Astrocyte of the spinal cord (primary cell): ENCODE measurements at regions not wholly inside any gene's neighbourhood (a gene's known extent, or its start where the extent isn't known, plus 50 kb on each side); places are given as distances from the start of the nearest gene placed in this dataset.
A peak's percentile ranks its signal among the peaks of the same experiment; 100 is the strongest.

Experiments
- DNase-seq: peaks from one replicate; pipeline ENCODE4 v3.0.0; 2011; ENCODE audit warnings: low read depth, low spot score
- H3K4me3 ChIP-seq: 2 replicates; pipeline ENCODE4 v1.5.1; 2011; ENCODE audit warnings: low read depth, mild to moderate bottlenecking, low read length, moderate library complexity
- CTCF ChIP-seq: IDR thresholded peaks from 2 replicates; pipeline ENCODE4 v1.5.1; 2012; ENCODE audit warnings: low read depth, mild to moderate bottlenecking, low read length, inconsistent platforms
- in situ Hi-C: cut with HindIII; loops from 2 replicates; pipeline ENCODE4 v1.10.0; 2017; ENCODE audit warnings: low sequenced_read_pairs

DNA sequence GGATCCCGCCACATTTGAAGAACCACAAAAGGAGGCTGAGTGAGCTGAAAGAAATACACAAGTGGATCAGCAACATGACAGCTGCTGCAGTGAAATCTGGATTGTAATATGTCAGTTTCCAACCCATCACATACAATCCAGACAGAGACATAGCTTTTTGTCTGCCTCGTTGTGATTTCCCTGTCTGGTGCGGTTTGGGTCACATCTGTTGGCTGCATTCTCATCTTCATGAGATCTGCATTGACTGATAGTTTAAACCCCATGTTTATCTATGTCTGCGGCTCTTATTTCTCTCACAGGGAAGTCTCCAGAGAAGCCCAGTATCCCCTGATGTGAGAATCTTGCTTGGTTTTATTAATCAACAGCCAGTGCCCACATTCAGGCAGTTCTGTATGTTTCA is 403.1 kb upstream of the ZNF608 start:
- no peak overlapping the region for H3K4me3 ChIP-seq
- peak; percentile 19 for DNase-seq
- in situ Hi-C loops = no loop called here
- no peak for TF ChIP-seq CTCF

GRCh38 chr5:125150041-125150669 is 403.7 kb upstream of the ZNF608 start:
- in situ Hi-C loops = no loop called here
- no peak for TF ChIP-seq CTCF
- no peak for DNase-seq
- H3K4me3 ChIP-seq = no peak overlapping the region

GRCh38 chr5:125151150-125151900 is 404.9 kb upstream of the ZNF608 start:
- in situ Hi-C loops = no loop called here
- no peak for TF ChIP-seq CTCF
- DNase-seq = no peak
- H3K4me3 ChIP-seq = no peak overlapping the region

GRCh38 chr5:125152044-125152443 is 405.6 kb upstream of the ZNF608 start:
- no peak overlapping the region for H3K4me3 ChIP-seq
- no peak for DNase-seq
- in situ Hi-C loops = no loop called here
- no peak for TF ChIP-seq CTCF

DNA sequence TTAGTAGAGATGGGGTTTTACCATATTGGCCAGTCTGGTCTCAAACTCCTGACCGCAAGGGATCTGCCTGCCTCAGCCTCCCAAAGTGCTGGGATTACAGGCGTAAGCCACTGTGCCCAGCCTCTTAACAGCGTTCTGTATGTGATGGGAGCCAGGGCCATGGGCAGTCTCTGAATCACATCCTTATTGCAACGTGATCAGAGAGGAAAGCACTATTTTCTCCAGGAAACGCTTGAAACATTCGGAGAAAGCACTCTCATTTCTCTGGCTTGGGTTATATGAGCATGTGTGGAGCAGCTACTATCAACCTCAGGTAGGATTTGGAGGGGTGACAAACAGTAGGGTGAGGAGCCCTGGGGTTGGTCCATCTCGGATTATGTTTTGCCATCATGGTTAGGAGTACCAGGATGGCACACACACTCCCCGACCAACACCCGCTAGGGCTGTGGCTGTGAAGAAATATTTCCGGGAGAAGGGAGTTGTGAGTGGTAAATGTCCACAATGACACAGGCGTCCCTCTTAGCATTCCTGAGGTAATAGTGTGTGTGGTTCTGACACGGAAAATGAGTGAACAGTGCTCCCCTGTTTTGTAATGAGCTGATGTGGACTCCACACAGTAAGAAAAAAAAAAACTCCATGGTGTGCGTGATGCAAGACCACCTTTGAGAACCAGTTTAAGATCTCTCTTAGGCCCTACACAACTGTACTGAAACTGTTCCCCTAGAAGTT is 406.2 kb upstream of the ZNF608 start:
- no peak overlapping the region for H3K4me3 ChIP-seq
- no peak for DNase-seq
- in situ Hi-C loops = no loop called here
- no peak for TF ChIP-seq CTCF

DNA sequence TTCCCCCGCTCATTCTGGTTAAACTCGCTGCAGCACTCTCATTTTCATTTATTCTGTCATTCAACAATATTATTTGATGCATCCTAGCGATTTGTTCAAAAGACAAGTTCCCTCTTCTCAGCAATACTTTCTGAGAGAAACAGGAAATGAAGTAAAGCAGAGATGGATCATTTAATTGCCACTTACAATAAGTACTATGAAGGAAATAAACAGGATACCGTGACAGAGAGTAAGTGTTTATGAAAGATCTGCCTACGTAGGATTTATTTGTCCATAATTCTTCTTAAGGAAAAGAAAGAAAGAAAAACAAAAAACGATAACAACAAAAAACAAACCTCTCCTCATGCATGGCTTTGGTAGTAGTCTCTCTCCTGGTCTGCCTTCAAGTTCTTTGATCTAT is 406.8 kb upstream of the ZNF608 start:
- in situ Hi-C loops = no loop called here

More for the DNA sequence above, 406.8 kb upstream of the ZNF608 start:
- no peak for TF ChIP-seq CTCF
- H3K4me3 ChIP-seq = no peak overlapping the region
- no peak for DNase-seq
